ENCODE measurements at regions not wholly inside any gene's neighbourhood (a gene's known extent, or its start where the extent isn't known, plus 50 kb on each side); places are given as distances from the start of the nearest gene placed in this dataset.

- no peak for TF ChIP-seq CTCF (IDR thresholded peaks at IDR 0.05; ENCODE audit: extremely low read depth, missing control alignments)
- DNase-seq (ENCODE audit: low spot score), result no peak
These were observed 249.0 kb downstream of the TRIB2 start for GRCh38 chr2:12965540-12966269.

- no peak for TF ChIP-seq CTCF (IDR thresholded peaks at IDR 0.05; ENCODE audit: extremely low read depth, missing control alignments)
- no peak for DNase-seq (ENCODE audit: low spot score)
These were observed 251.1 kb downstream of the TRIB2 start for GRCh38 chr2:12967804-12968203.

- no peak for DNase-seq (ENCODE audit: low spot score)
- no peak for TF ChIP-seq CTCF (IDR thresholded peaks at IDR 0.05; ENCODE audit: extremely low read depth, missing control alignments)
These were observed 251.7 kb downstream of the TRIB2 start for GRCh38 chr2:12968399-12968798.

- no peak for DNase-seq (ENCODE audit: low spot score)
- TF ChIP-seq CTCF (IDR thresholded peaks at IDR 0.05; ENCODE audit: extremely low read depth, missing control alignments), result no peak
These were observed 254.1 kb downstream of the TRIB2 start for GRCh38 chr2:12970861-12971260.

GRCh38 chr2:12971581-12972365 is 255.0 kb downstream of the TRIB2 start:
- TF ChIP-seq CTCF (IDR thresholded peaks at IDR 0.05; ENCODE audit: extremely low read depth, missing control alignments), result no peak
- DNase-seq (ENCODE audit: low spot score), result no peak

GRCh38 chr2:12978066-12978835 is 261.5 kb downstream of the TRIB2 start:
- TF ChIP-seq CTCF (IDR thresholded peaks at IDR 0.05; ENCODE audit: extremely low read depth, missing control alignments), result no peak
- no peak for DNase-seq (ENCODE audit: low spot score)

GRCh38 chr2:12979066-12979465 is 262.3 kb downstream of the TRIB2 start:
- DNase-seq (ENCODE audit: low spot score), result no peak
- no peak for TF ChIP-seq CTCF (IDR thresholded peaks at IDR 0.05; ENCODE audit: extremely low read depth, missing control alignments)

All from GM20000 (cell line).